ENCODE measurements at regions not wholly inside any gene's neighbourhood (a gene's known extent, or its start where the extent isn't known, plus 50 kb on each side); places are given as distances from the start of the nearest gene placed in this dataset.

GRCh38 chr7:114050571-114050970 is 131.8 kb upstream of the PPP1R3A start:
- H3K4me1 Mint-ChIP-seq (ENCODE audit: low read depth, unreplicated experiment) = peaks cover 11% of the 10 kb centered on the region
- H3K36me3 Mint-ChIP-seq (ENCODE audit: insufficient read depth, unreplicated experiment) = no peaks in the 10 kb centered on the region
- BruUV-seq (replicated peaks) = no TSS peak
- H3K27me3 Mint-ChIP-seq (ENCODE audit: unreplicated experiment) = no peaks in the 10 kb centered on the region
- CTCF ChIA-PET = no interaction called here
- intact Hi-C loops (cut with micrococcal nuclease; ENCODE audit: unreplicated experiment) = no loop called here
- H3K27ac Mint-ChIP-seq (ENCODE audit: unreplicated experiment) = no peak overlapping the region
- no peak overlapping the region for H3K4me3 Mint-ChIP-seq (ENCODE audit: low read depth, unreplicated experiment)
- no peak for DNase-seq
- no peaks in the 10 kb centered on the region for H3K9me3 Mint-ChIP-seq (ENCODE audit: low read depth, unreplicated experiment)
- no peak for TF ChIP-seq CTCF (IDR thresholded peaks at IDR 0.05; ENCODE audit: unreplicated experiment)

DNA sequence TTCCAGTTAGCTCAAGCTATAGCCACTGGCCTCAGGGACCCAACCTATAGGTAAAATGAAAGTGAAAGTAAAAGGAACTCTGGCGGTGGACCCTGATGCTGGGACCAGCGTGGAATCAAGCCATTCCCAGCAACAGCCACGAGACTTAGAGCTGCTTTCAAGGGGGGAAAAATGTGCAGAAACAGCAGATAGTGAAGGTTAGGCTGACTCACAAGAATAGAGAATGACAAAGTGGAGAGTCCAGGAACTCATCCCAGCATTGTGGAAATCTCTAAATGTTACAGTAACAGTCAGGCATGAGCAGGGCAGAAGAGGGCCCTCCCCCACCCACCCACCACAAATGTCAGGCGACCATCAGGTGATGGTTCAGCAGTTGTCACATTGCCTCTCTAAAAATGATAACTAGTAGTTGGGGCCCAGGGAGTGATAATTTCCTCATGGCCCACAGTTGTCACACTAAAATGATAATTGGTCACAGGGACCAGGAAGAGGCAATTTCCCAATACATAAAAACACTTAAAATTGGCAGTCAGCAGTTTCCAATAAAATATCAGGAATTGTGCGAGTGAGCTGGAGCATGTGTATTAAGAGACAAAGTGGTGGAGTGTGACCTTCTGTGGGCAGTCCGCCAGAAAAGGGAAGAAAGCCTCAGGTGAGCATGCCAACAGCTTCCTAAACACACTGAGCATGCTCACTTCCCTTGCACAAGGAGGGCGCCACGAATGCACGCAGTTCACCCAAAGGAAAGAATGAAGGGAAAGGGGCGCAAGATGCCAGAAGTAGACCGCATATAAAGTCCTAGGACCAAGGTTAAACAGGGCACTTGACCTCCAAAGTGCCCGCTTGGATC is 129.8 kb upstream of the PPP1R3A start:
- Mint-ChIP-seq H3K4me1 (ENCODE audit: low read depth, unreplicated experiment) (peaks cover 11% of the 10 kb centered on the region), H3K27ac (ENCODE audit: unreplicated experiment) (peak overlapping the region; percentile 65), H3K9me3 (ENCODE audit: low read depth, unreplicated experiment) (no peaks in the 10 kb centered on the region), H3K36me3 (ENCODE audit: insufficient read depth, unreplicated experiment) (no peaks in the 10 kb centered on the region), H3K4me3 (ENCODE audit: low read depth, unreplicated experiment) (peak overlapping the region; percentile 59), H3K27me3 (ENCODE audit: unreplicated experiment) (no peaks in the 10 kb centered on the region)
- intact Hi-C loops (cut with micrococcal nuclease; ENCODE audit: unreplicated experiment) = no loop called here
- CTCF ChIA-PET = interaction anchor here (0.5 to 0.6 kb wide), 2 partner anchors 69 to 128 kb away, joined by 3 read pairs; no protein-coding TSS in a partner anchor
- peak; percentile 17 for DNase-seq
- BruUV-seq (replicated peaks) = no TSS peak
- no peak for TF ChIP-seq CTCF (IDR thresholded peaks at IDR 0.05; ENCODE audit: unreplicated experiment)

- Mint-ChIP-seq H3K9me3 (ENCODE audit: low read depth, unreplicated experiment) (no peaks in the 10 kb centered on the region), H3K27me3 (ENCODE audit: unreplicated experiment) (no peaks in the 10 kb centered on the region), H3K27ac (ENCODE audit: unreplicated experiment) (peak overlapping the region; percentile 65), H3K4me3 (ENCODE audit: low read depth, unreplicated experiment) (peak overlapping the region; percentile 59), H3K4me1 (ENCODE audit: low read depth, unreplicated experiment) (peaks cover 11% of the 10 kb centered on the region), H3K36me3 (ENCODE audit: insufficient read depth, unreplicated experiment) (no peaks in the 10 kb centered on the region)
- intact Hi-C loops (cut with micrococcal nuclease; ENCODE audit: unreplicated experiment) = no loop called here
- no peak for TF ChIP-seq CTCF (IDR thresholded peaks at IDR 0.05; ENCODE audit: unreplicated experiment)
- CTCF ChIA-PET = interaction anchor here (0.6 kb wide), 1 partner anchor 129 kb away, joined by 3 read pairs; no protein-coding TSS in a partner anchor
- DNase-seq = no peak
- BruUV-seq (replicated peaks) = no TSS peak
Observed at GRCh38 chr7:114047889-114048288, 129.1 kb upstream of the PPP1R3A start.

DNA sequence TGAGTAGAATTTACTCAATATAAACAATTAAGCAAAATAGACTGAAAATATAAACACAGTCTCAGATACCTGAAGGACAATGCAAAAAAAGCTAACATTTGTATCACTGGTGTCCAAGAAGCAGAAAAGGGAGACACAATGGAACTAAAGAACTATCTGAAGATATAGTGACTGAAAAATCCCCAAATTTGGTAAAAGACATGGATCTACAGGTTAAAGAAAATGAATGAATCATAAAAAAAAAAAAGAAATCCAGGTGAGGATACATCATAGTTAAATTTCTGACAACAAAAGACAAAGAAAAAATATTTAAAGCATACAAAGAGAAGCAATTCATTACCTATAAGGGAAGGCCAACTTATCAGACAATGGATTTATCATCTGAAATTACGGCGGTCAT is 114.7 kb upstream of the PPP1R3A start:
- H3K27me3 Mint-ChIP-seq (ENCODE audit: unreplicated experiment) = no peaks in the 10 kb centered on the region
- no peaks in the 10 kb centered on the region for H3K9me3 Mint-ChIP-seq (ENCODE audit: low read depth, unreplicated experiment)
- no peak for TF ChIP-seq CTCF (IDR thresholded peaks at IDR 0.05; ENCODE audit: unreplicated experiment)
- intact Hi-C loops (cut with micrococcal nuclease; ENCODE audit: unreplicated experiment) = no loop called here
- H3K4me1 Mint-ChIP-seq (ENCODE audit: low read depth, unreplicated experiment) = no peaks in the 10 kb centered on the region
- CTCF ChIA-PET = no interaction called here
- no peak for DNase-seq
- H3K4me3 Mint-ChIP-seq (ENCODE audit: low read depth, unreplicated experiment) = no peak overlapping the region
- H3K27ac Mint-ChIP-seq (ENCODE audit: unreplicated experiment) = no peak overlapping the region
- BruUV-seq (replicated peaks) = no TSS peak
- H3K36me3 Mint-ChIP-seq (ENCODE audit: insufficient read depth, unreplicated experiment) = no peaks in the 10 kb centered on the region

Measured in Calu3 (cell line).